ENCODE measurements at regions not wholly inside any gene's neighbourhood (a gene's known extent, or its start where the extent isn't known, plus 50 kb on each side); places are given as distances from the start of the nearest gene placed in this dataset.
A peak's percentile ranks its signal among the peaks of the same experiment; 100 is the strongest.
"Not testable (repeated sequence)": the region's sequence is repeated elsewhere in the genome, so short reads cannot be mapped to it uniquely, and the experiment has no call there.

GRCh38 chr6:122182061-122182460, 217.4 kb upstream of the HSF2 start:
- H3K27ac ChIP-seq (ENCODE audit: low read length) = no peak overlapping the region
- H3K4me1 ChIP-seq (ENCODE audit: control insufficient read depth, insufficient read depth, low read length) = no peaks in the 10 kb centered on the region
- peak; percentile 44 for DNase-seq
- WGBS (ENCODE audit: insufficient coverage) = 67% methylated on average over 1 of the region's 4 CpGs
- no peaks in the 10 kb centered on the region for H3K36me3 ChIP-seq (ENCODE audit: control insufficient read depth, insufficient read depth, low read length)
- H3K9me3 ChIP-seq (replicated peaks; ENCODE audit: control insufficient read depth, low read depth, low read length) = no peaks in the 10 kb centered on the region
- H3K4me3 ChIP-seq (ENCODE audit: low read length) = no peak overlapping the region
- no peaks in the 10 kb centered on the region for H3K27me3 ChIP-seq (ENCODE audit: control insufficient read depth, insufficient read depth, low read length)

DNA sequence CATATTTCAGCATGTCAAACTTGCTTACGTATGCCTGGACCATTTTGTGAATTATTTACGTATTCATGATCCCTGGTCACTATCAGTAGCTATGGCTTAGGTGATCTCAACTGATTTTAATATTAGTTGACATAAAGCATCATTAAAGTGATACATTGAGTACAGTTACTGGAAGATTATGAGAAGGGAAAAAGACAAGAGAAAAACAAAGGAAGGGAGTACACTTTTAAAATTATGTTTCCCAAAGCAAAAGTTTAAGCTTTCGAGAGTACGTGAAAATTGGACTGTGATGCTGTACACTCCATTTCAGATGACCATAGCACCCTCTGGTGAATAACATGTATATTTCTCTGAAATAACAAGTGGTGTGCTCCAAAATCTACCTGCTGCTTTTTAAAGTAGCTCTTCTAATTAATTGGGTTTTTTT, 215.0 kb upstream of the HSF2 start:
- no peaks in the 10 kb centered on the region for H3K36me3 ChIP-seq (ENCODE audit: control insufficient read depth, insufficient read depth, low read length)
- no peaks in the 10 kb centered on the region for H3K4me1 ChIP-seq (ENCODE audit: control insufficient read depth, insufficient read depth, low read length)
- H3K4me3 ChIP-seq (ENCODE audit: low read length) = no peak overlapping the region
- H3K27me3 ChIP-seq (ENCODE audit: control insufficient read depth, insufficient read depth, low read length) = no peaks in the 10 kb centered on the region
- H3K9me3 ChIP-seq (replicated peaks; ENCODE audit: control insufficient read depth, low read depth, low read length) = no peaks in the 10 kb centered on the region
- H3K27ac ChIP-seq (ENCODE audit: low read length) = peak overlapping the region; percentile 52
- no CpG with 5 or more reads among the region's 4 CpGs for WGBS (ENCODE audit: insufficient coverage)
- DNase-seq = peak; percentile 81

DNA sequence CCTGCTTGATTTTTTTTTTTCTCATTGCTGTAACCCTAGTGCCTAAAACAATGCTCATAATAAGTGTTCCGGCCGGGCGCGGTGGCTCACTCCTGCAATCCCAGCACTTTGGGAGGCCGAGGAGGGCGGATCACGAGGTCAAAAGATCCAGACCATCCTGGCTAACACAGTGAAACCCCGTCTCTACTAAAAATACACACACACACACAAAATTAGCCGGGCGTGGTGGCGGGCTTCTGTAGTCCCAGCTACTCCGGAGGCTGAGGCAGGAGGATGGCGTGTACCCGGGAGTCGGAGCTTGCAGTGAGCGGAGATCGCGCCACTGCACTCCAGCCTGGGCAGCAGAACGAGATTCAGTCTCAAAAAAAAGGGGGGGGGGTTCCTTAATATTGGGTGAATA, 214.0 kb upstream of the HSF2 start:
- DNase-seq; H3K9me3 ChIP-seq (replicated peaks; ENCODE audit: control insufficient read depth, low read depth, low read length); H3K27ac ChIP-seq (ENCODE audit: low read length); H3K27me3 ChIP-seq (ENCODE audit: control insufficient read depth, insufficient read depth, low read length); H3K4me1 ChIP-seq (ENCODE audit: control insufficient read depth, insufficient read depth, low read length); H3K36me3 ChIP-seq (ENCODE audit: control insufficient read depth, insufficient read depth, low read length); H3K4me3 ChIP-seq (ENCODE audit: low read length): not testable (repeated sequence)
- 90% methylated on average over 2 of the region's 19 CpGs for WGBS (ENCODE audit: insufficient coverage)

- WGBS (ENCODE audit: insufficient coverage) = no CpG with 5 or more reads among the region's 1 CpG
- Histone ChIP-seq H3K4me1 (ENCODE audit: control insufficient read depth, insufficient read depth, low read length) (no peaks in the 10 kb centered on the region), H3K4me3 (ENCODE audit: low read length) (no peak overlapping the region), H3K9me3 (replicated peaks; ENCODE audit: control insufficient read depth, low read depth, low read length) (no peaks in the 10 kb centered on the region), H3K36me3 (ENCODE audit: control insufficient read depth, insufficient read depth, low read length) (no peaks in the 10 kb centered on the region), H3K27ac (ENCODE audit: low read length) (no peak overlapping the region), H3K27me3 (ENCODE audit: control insufficient read depth, insufficient read depth, low read length) (no peaks in the 10 kb centered on the region)
- DNase-seq = peak; percentile 32
Measured at GRCh38 chr6:122187186-122187585, 212.3 kb upstream of the HSF2 start.

GRCh38 chr6:122198922-122199321, 200.5 kb upstream of the HSF2 start:
- no peak for DNase-seq
- no peaks in the 10 kb centered on the region for H3K4me1 ChIP-seq (ENCODE audit: control insufficient read depth, insufficient read depth, low read length)
- H3K36me3 ChIP-seq (ENCODE audit: control insufficient read depth, insufficient read depth, low read length) = no peaks in the 10 kb centered on the region
- H3K27ac ChIP-seq (ENCODE audit: low read length) = no peak overlapping the region
- no CpG with 5 or more reads among the region's 1 CpG for WGBS (ENCODE audit: insufficient coverage)
- H3K4me3 ChIP-seq (ENCODE audit: low read length) = no peak overlapping the region
- H3K9me3 ChIP-seq (replicated peaks; ENCODE audit: control insufficient read depth, low read depth, low read length) = no peaks in the 10 kb centered on the region
- H3K27me3 ChIP-seq (ENCODE audit: control insufficient read depth, insufficient read depth, low read length) = no peaks in the 10 kb centered on the region

DNA sequence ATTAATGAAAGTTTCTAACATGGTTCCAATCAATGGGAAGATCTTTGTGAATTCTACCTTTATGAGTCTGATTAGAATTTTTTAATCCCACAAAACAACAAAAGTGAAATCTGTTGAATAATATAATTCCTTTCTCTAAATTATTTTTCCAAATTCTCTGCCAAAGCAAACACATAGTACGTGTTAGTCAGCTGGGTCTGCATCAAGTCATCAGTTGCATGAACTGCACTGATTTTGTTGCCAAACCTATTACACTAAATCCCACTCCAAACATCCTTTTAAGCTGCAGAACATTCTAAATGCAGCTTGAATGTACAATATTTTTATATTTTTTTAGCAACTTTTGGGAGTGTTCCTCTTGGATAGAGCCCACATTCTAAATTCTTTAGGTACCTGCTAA, 199.0 kb upstream of the HSF2 start:
- H3K4me3 ChIP-seq (ENCODE audit: low read length) = no peak overlapping the region
- H3K27me3 ChIP-seq (ENCODE audit: control insufficient read depth, insufficient read depth, low read length) = no peaks in the 10 kb centered on the region
- WGBS (ENCODE audit: insufficient coverage) = no CpG with 5 or more reads among the region's 1 CpG
- no peaks in the 10 kb centered on the region for H3K4me1 ChIP-seq (ENCODE audit: control insufficient read depth, insufficient read depth, low read length)
- no peaks in the 10 kb centered on the region for H3K9me3 ChIP-seq (replicated peaks; ENCODE audit: control insufficient read depth, low read depth, low read length)
- DNase-seq = peak; percentile 87
- H3K27ac ChIP-seq (ENCODE audit: low read length) = no peak overlapping the region
- H3K36me3 ChIP-seq (ENCODE audit: control insufficient read depth, insufficient read depth, low read length) = no peaks in the 10 kb centered on the region

- Histone ChIP-seq H3K36me3 (ENCODE audit: control insufficient read depth, insufficient read depth, low read length) (no peaks in the 10 kb centered on the region), H3K27me3 (ENCODE audit: control insufficient read depth, insufficient read depth, low read length) (no peaks in the 10 kb centered on the region)
- 81% methylated on average over 4 of the region's 8 CpGs for WGBS (ENCODE audit: insufficient coverage)
Measured at GRCh38 chr6:122202576-122203137, 196.8 kb upstream of the HSF2 start.

GRCh38 chr6:122207061-122207460, 192.4 kb upstream of the HSF2 start:
- no CpG with 5 or more reads among the region's 2 CpGs for WGBS (ENCODE audit: insufficient coverage)
- no peak overlapping the region for H3K27ac ChIP-seq (ENCODE audit: low read length)
- DNase-seq = no peak

More at GRCh38 chr6:122202576-122203137, 196.8 kb upstream of the HSF2 start:
- Histone ChIP-seq H3K9me3 (replicated peaks; ENCODE audit: control insufficient read depth, low read depth, low read length) (no peaks in the 10 kb centered on the region), H3K4me3 (ENCODE audit: low read length) (no peak overlapping the region), H3K4me1 (ENCODE audit: control insufficient read depth, insufficient read depth, low read length) (no peaks in the 10 kb centered on the region), H3K27ac (ENCODE audit: low read length) (no peak overlapping the region)
- no peak for DNase-seq

DNA sequence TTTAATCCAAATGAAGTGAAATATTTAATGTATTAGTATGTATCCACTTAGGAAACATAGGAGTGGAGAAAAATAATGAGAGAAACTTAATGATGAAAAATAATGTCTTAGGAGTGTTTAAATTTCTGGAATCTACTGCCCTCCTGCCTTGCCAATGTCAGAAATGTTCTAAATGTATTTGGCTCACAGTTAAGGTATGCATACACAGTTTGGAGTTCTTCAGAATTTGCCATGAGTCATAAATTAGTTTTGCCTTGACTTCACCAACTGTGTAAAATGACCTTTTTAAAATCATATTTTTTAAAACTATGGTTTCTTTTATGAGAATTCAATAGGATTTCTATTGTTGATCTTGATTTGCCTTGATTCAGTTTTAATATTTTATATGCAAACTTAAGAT, 191.7 kb upstream of the HSF2 start:
- Histone ChIP-seq H3K9me3 (replicated peaks; ENCODE audit: control insufficient read depth, low read depth, low read length) (no peaks in the 10 kb centered on the region), H3K27ac (ENCODE audit: low read length) (no peak overlapping the region), H3K36me3 (ENCODE audit: control insufficient read depth, insufficient read depth, low read length) (no peaks in the 10 kb centered on the region), H3K27me3 (ENCODE audit: control insufficient read depth, insufficient read depth, low read length) (no peaks in the 10 kb centered on the region), H3K4me1 (ENCODE audit: control insufficient read depth, insufficient read depth, low read length) (no peaks in the 10 kb centered on the region), H3K4me3 (ENCODE audit: low read length) (no peak overlapping the region)
- no peak for DNase-seq

More at GRCh38 chr6:122207061-122207460, 192.4 kb upstream of the HSF2 start:
- Histone ChIP-seq H3K36me3 (ENCODE audit: control insufficient read depth, insufficient read depth, low read length) (no peaks in the 10 kb centered on the region), H3K4me1 (ENCODE audit: control insufficient read depth, insufficient read depth, low read length) (no peaks in the 10 kb centered on the region), H3K9me3 (replicated peaks; ENCODE audit: control insufficient read depth, low read depth, low read length) (no peaks in the 10 kb centered on the region), H3K27me3 (ENCODE audit: control insufficient read depth, insufficient read depth, low read length) (no peaks in the 10 kb centered on the region), H3K4me3 (ENCODE audit: low read length) (no peak overlapping the region)

GRCh38 chr6:122214605-122215318, 184.7 kb upstream of the HSF2 start:
- no CpG with 5 or more reads among the region's 3 CpGs for WGBS (ENCODE audit: insufficient coverage)
- peak; percentile 22 for DNase-seq
- no peaks in the 10 kb centered on the region for H3K4me1 ChIP-seq (ENCODE audit: control insufficient read depth, insufficient read depth, low read length)
- no peak overlapping the region for H3K27ac ChIP-seq (ENCODE audit: low read length)
- no peaks in the 10 kb centered on the region for H3K27me3 ChIP-seq (ENCODE audit: control insufficient read depth, insufficient read depth, low read length)
- H3K4me3 ChIP-seq (ENCODE audit: low read length) = no peak overlapping the region
- no peaks in the 10 kb centered on the region for H3K9me3 ChIP-seq (replicated peaks; ENCODE audit: control insufficient read depth, low read depth, low read length)
- no peaks in the 10 kb centered on the region for H3K36me3 ChIP-seq (ENCODE audit: control insufficient read depth, insufficient read depth, low read length)
